Panc1 (cell line): ENCODE measurements at regions not wholly inside any gene's neighbourhood (a gene's known extent, or its start where the extent isn't known, plus 50 kb on each side); places are given as distances from the start of the nearest gene placed in this dataset.
"Not testable (repeated sequence)": the region's sequence is repeated elsewhere in the genome, so short reads cannot be mapped to it uniquely, and the experiment has no call there.

Experiments
- CTCF ChIP-seq: fragments of 450-650 bp; IDR thresholded peaks from 2 replicates; pipeline ENCODE4 v1.5.1; 2017; ENCODE audit warnings: mild to moderate bottlenecking
- POLR2AphosphoS5 ChIP-seq: IDR thresholded peaks from 2 replicates; pipeline ENCODE4 v1.6.1; 2012; ENCODE audit warnings: mild to moderate bottlenecking, low read depth, low read length, moderate library complexity

GRCh38 chr19:21651478-21651877 lies 115.9 kb downstream of the ZNF100 start:
- not testable (repeated sequence) for TF ChIP-seq CTCF, POLR2AphosphoS5
